ENCODE measurements at regions not wholly inside any gene's neighbourhood (a gene's known extent, or its start where the extent isn't known, plus 50 kb on each side); places are given as distances from the start of the nearest gene placed in this dataset.

DNA sequence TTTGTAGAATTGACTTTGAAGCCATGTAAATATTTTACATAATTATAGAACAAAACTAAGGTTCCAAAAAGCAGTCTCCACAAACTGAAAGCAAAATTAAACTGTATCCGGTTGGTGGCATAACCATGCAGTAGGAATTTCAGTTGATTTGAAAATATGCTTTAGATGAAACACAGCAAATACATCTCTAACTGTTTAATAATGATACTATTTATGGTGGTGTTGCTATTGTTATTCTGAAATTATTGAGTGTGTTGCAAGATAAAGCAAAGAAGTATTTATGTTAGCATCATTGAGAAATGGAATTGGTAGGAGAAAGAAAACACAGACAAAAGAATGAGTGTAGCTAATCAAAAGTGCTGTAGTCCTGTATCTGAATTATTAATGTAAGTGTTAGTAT lies 73.8 kb upstream of the MTHFD1L start:
- TF ChIP-seq, protein P1, sequence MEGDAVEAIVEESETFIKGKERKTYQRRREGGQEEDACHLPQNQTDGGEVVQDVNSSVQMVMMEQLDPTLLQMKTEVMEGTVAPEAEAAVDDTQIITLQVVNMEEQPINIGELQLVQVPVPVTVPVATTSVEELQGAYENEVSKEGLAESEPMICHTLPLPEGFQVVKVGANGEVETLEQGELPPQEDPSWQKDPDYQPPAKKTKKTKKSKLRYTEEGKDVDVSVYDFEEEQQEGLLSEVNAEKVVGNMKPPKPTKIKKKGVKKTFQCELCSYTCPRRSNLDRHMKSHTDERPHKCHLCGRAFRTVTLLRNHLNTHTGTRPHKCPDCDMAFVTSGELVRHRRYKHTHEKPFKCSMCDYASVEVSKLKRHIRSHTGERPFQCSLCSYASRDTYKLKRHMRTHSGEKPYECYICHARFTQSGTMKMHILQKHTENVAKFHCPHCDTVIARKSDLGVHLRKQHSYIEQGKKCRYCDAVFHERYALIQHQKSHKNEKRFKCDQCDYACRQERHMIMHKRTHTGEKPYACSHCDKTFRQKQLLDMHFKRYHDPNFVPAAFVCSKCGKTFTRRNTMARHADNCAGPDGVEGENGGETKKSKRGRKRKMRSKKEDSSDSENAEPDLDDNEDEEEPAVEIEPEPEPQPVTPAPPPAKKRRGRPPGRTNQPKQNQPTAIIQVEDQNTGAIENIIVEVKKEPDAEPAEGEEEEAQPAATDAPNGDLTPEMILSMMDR (IDR thresholded peaks at IDR 0.05; ENCODE audit: borderline replicate concordance, extremely low read depth, low read length, poor library complexity, severe bottlenecking): no peak
- TF ChIP-seq EZH2 (IDR thresholded peaks at IDR 0.05; ENCODE audit: borderline replicate concordance, low read depth, low read length, severe bottlenecking): no peak

All from DND-41 (cell line).